ENCODE measurements at regions not wholly inside any gene's neighbourhood (a gene's known extent, or its start where the extent isn't known, plus 50 kb on each side); places are given as distances from the start of the nearest gene placed in this dataset.
"Not testable (repeated sequence)": the region's sequence is repeated elsewhere in the genome, so short reads cannot be mapped to it uniquely, and the experiment has no call there.

DNA sequence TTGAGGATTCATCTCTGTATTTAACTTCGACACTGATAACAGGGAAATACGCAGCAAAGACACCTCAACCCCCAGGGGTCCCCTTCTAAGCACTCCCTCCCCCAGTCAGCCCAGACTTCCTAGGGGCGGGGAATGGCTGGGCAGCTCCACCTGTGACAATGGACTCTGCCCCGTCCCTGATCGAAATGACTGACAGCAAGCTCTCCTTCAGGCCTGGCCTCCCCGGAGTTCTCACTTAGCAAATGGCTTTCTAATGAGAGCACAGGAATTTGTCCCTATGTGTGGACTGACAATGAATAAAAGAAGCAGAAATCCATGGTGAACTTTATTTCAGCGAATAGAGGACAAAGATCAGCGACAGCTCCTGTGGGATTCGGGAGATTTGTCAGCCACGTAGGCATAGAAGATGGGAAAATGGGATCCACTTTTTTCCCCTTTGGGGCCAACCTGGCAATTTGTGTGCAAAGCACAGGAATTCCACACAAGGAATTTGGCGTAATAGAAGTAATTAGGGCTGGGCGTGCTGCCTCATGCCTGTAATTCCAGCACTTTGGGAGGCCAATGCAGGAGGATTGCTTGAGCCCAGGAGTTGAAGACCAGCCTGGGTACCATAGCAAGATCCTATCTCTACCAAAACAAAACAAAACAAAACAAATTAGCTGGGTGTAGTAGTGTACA is 63.8 kb downstream of the TNFAIP2 start:
- Histone ChIP-seq H3K27ac (no peak overlapping the region), H3K36me3 (no peaks in the 10 kb centered on the region), H3K27me3 (replicated peaks) (no peaks in the 10 kb centered on the region), H3K4me1 (replicated peaks) (no peaks in the 10 kb centered on the region), H3K4me3 (no peak overlapping the region), H3K9me3 (replicated peaks) (no peaks in the 10 kb centered on the region)
- no peak for DNase-seq (ENCODE audit: low read depth in 1 of 2, low spot score in 2 of 2)

GRCh38 chr14:103187911-103188310 is 64.7 kb downstream of the TNFAIP2 start:
- no peak for DNase-seq (ENCODE audit: low read depth in 1 of 2, low spot score in 2 of 2)
- no peaks in the 10 kb centered on the region for H3K4me1 ChIP-seq (replicated peaks)
- H3K36me3 ChIP-seq = no peaks in the 10 kb centered on the region
- H3K27me3 ChIP-seq (replicated peaks) = no peaks in the 10 kb centered on the region
- no peaks in the 10 kb centered on the region for H3K9me3 ChIP-seq (replicated peaks)
- no peak overlapping the region for H3K4me3 ChIP-seq
- no peak overlapping the region for H3K27ac ChIP-seq

DNA sequence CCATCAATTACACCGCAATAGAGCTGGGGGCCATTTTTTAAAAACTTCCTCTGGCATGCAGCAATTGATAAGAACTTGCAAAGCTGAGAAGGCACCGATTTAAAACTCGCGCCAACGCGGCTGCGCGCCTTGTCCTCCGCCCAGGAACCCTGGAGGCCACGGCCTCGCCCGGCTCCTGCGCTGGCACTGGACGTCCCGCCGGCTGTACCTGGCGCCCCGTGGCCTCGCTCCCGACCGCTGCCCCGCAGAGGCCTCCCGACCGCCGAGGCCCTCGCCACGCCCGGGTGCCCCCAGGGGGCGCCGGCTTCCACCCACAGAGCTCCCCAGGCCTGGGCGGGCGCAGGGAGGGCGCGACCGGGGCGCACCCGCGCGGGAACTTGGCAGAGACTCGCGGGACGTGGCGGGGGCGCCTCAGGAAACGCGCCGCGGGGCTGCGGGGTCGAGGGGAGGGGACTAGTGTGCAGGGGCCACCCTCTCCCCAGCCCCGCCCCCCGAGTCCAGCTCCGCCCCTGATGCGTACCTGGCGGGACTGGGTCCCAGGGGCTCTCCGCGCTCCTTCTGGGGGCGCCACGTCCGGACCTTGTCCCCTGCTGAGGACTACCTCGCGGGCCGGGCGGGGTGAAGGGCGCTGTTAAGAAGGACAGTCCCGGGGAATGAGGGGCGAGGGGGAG is 65.7 kb downstream of the TNFAIP2 start:
- Histone ChIP-seq H3K4me3 (no peak overlapping the region), H3K9me3 (replicated peaks) (no peaks in the 10 kb centered on the region), H3K36me3 (no peaks in the 10 kb centered on the region), H3K4me1 (replicated peaks) (no peaks in the 10 kb centered on the region), H3K27me3 (replicated peaks) (no peaks in the 10 kb centered on the region), H3K27ac (no peak overlapping the region)
- DNase-seq (ENCODE audit: low read depth in 1 of 2, low spot score in 2 of 2) = no peak

DNA sequence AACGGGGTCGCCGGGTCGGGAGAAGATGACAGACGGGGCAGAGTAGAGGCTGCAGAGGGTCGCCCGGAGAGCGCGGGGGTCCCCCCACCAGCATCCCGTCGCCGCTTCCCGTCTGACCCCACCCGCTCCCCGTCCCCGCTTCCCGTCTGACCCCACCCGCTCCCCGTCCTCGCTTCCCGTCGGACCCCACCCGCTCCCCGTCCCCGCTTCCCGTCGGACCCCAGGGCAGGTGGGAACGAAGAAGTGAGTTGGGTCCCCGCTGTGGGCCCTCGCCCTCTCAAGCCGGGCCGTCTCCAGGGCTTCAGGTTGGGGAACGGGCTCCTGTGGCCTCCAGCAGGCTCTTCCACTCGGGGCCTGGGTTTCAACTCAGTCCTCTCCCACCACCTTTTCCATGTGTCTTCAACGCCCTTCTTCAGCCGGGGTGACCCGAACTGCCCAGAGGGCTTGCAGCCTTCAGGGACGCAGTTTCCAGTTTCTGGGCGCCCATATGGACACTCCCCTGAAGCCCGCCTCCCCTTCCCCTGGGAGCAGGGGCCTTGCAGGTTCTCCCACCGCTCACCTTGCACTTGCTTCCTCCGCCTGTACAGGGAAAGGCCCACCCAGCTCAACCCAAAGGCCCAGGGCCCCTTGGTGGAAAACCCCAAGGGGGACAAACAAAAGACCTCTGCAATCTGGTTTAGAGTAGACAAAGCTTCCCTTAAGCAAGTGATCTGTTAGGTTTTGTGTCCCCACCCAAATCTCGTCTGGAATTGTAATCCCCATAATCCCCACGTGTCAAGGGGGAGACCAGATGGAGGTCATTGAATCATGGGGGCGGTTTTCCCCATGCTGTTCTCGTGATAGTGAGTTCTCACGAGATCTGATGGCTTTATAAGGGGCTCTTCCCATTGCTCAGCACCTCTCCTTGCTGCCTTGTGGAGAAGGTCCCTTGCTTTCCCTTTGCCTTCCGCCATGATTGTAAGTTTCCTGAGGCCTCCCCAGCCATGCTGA is 66.5 kb downstream of the TNFAIP2 start:
- Histone ChIP-seq H3K4me1 (replicated peaks) (no peaks in the 10 kb centered on the region), H3K9me3 (replicated peaks) (no peaks in the 10 kb centered on the region), H3K27ac (no peak overlapping the region), H3K4me3 (no peak overlapping the region), H3K36me3 (no peaks in the 10 kb centered on the region), H3K27me3 (replicated peaks) (no peaks in the 10 kb centered on the region)
- no peak for DNase-seq (ENCODE audit: low read depth in 1 of 2, low spot score in 2 of 2)

- H3K4me1 ChIP-seq (replicated peaks) = no peaks in the 10 kb centered on the region
- H3K4me3 ChIP-seq = no peak overlapping the region
- no peak for DNase-seq (ENCODE audit: low read depth in 1 of 2, low spot score in 2 of 2)
- H3K27me3 ChIP-seq (replicated peaks) = no peaks in the 10 kb centered on the region
- no peak overlapping the region for H3K27ac ChIP-seq
- H3K9me3 ChIP-seq (replicated peaks) = no peaks in the 10 kb centered on the region
- no peaks in the 10 kb centered on the region for H3K36me3 ChIP-seq
Observed at GRCh38 chr14:103190741-103191140, 67.5 kb downstream of the TNFAIP2 start.

DNA sequence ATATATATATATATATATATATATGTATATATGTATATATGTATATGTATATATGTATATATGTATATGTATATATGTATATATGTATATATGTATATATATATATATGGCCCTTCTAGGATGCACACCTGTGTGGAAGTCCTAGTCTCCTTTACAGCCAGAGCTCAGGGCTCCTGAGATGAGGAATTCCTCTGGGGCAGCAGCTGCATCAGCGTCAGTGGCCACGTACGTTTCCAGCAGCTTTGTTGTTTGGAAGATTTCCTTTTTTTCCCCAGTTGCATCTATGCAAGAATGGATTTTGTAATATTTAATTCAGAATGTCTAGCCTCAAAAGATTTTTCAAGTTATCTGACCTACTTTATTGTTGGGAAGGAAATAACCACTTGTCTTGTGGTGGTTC is 68.6 kb downstream of the TNFAIP2 start:
- H3K27me3 ChIP-seq (replicated peaks) = no peaks in the 10 kb centered on the region
- no peak overlapping the region for H3K27ac ChIP-seq
- no peak overlapping the region for H3K4me3 ChIP-seq
- no peaks in the 10 kb centered on the region for H3K4me1 ChIP-seq (replicated peaks)
- H3K36me3 ChIP-seq = no peaks in the 10 kb centered on the region
- no peak for DNase-seq (ENCODE audit: low read depth in 1 of 2, low spot score in 2 of 2)
- H3K9me3 ChIP-seq (replicated peaks) = no peaks in the 10 kb centered on the region

DNA sequence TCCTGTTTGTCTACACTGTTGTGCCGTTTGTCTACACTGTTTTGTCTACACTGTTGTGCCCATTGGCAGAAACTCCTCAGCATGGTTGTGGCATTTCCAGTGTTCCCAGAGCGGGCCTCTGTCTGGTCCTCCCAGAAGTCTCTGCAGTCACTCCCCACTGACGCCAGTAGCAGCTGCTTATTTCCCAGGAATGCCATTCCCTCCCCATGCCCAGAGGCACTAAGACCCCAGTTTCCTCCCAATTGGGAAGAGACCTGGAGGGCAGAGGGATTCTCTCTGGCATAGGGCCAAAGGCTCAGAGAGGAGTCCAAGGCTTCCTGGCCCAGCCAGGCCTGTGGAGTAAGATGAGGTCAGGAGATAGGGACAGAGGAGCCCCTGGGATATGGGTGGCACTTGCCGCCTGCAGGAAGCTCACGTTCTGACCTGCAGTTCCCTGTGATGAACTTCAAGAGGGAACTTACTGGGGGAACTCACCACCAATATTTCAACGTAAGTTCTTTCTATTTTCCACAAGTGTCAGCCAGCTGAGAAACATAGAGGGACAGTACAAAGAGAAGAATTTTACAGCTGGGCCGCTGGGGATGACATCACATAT is 69.1 kb downstream of the TNFAIP2 start:
- H3K36me3 ChIP-seq = no peaks in the 10 kb centered on the region
- H3K9me3 ChIP-seq (replicated peaks) = no peaks in the 10 kb centered on the region
- DNase-seq (ENCODE audit: low read depth in 1 of 2, low spot score in 2 of 2) = no peak
- no peak overlapping the region for H3K4me3 ChIP-seq
- no peak overlapping the region for H3K27ac ChIP-seq
- H3K4me1 ChIP-seq (replicated peaks) = no peaks in the 10 kb centered on the region
- no peaks in the 10 kb centered on the region for H3K27me3 ChIP-seq (replicated peaks)

GRCh38 chr14:103192861-103193260 is 69.6 kb downstream of the TNFAIP2 start:
- H3K4me3 ChIP-seq; H3K27me3 ChIP-seq (replicated peaks); H3K4me1 ChIP-seq (replicated peaks); DNase-seq (ENCODE audit: low read depth in 1 of 2, low spot score in 2 of 2); H3K9me3 ChIP-seq (replicated peaks); H3K36me3 ChIP-seq; H3K27ac ChIP-seq: not testable (repeated sequence)

- not testable (repeated sequence) for H3K27me3 ChIP-seq (replicated peaks); H3K9me3 ChIP-seq (replicated peaks); H3K4me1 ChIP-seq (replicated peaks); H3K4me3 ChIP-seq; H3K27ac ChIP-seq; H3K36me3 ChIP-seq; DNase-seq (ENCODE audit: low read depth in 1 of 2, low spot score in 2 of 2)
Observed at GRCh38 chr14:103193491-103193890, 70.2 kb downstream of the TNFAIP2 start.

GRCh38 chr14:103194256-103195045 is 71.2 kb downstream of the TNFAIP2 start:
- Histone ChIP-seq H3K27me3 (replicated peaks) (no peaks in the 10 kb centered on the region), H3K27ac (no peak overlapping the region), H3K9me3 (replicated peaks) (no peaks in the 10 kb centered on the region), H3K4me3 (no peak overlapping the region), H3K4me1 (replicated peaks) (no peaks in the 10 kb centered on the region), H3K36me3 (no peaks in the 10 kb centered on the region)
- DNase-seq (ENCODE audit: low read depth in 1 of 2, low spot score in 2 of 2) = no peak

DNA sequence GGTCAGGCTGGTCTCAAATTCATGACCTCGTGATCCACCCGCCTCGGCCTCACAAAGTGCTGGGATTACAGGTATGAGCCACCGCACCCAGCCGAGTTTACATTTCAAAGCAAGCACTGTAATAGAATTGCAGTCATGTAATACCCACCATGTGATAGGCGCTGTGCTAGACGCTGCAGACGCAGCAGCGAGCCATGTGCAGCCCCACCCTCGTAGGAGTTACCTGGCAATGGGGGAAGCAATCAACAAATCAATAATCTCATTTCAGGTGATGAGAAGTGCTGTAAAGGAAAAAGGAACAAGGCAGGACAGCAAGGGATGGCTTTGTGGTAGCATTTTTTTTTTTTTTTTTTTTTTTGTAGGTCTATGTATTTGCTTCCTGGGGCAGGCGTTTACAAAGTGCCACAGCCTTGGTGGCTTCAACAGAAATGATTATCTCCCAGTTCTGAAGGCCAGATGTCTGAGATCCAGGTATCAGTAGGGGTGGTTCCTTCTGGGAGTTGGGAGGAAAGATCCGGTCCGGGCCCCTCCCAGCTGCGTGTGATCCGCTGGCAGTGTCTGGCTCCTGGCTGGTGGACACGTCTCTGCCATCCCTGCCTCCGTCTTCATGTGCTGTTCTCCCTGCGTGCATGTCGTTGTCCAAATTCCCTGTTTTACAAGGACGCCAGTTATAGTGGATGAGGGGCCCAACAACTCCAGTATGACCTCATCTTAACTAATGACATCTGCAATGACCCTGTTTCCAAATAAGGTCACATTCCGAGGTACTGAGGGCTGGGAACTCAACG is 72.8 kb downstream of the TNFAIP2 start:
- Histone ChIP-seq H3K9me3 (replicated peaks) (no peaks in the 10 kb centered on the region), H3K36me3 (no peaks in the 10 kb centered on the region), H3K27me3 (replicated peaks) (no peaks in the 10 kb centered on the region), H3K27ac (no peak overlapping the region), H3K4me1 (replicated peaks) (no peaks in the 10 kb centered on the region), H3K4me3 (no peak overlapping the region)
- no peak for DNase-seq (ENCODE audit: low read depth in 1 of 2, low spot score in 2 of 2)

DNA sequence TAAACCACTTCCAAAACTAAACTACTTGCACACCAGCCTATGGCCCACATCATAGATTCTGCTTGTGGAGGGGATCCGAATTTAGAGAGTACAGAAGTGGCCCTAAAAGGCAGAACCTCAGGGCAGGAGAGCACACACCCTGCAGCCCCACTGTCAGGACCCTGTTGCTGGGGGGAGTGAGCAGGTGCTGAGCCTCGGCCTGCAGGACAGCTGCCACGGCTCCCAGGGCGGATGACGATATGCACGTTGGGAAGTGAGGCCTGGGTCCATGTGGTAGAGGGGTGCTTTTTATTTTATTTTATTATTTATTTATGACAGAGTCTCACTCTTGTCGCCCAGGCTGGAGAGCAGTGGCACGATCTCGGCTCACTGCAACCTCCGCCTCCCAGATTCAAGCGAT is 73.5 kb downstream of the TNFAIP2 start:
- DNase-seq (ENCODE audit: low read depth in 1 of 2, low spot score in 2 of 2) = no peak
- Histone ChIP-seq H3K4me3 (no peak overlapping the region), H3K4me1 (replicated peaks) (no peaks in the 10 kb centered on the region), H3K36me3 (no peaks in the 10 kb centered on the region), H3K9me3 (replicated peaks) (no peaks in the 10 kb centered on the region), H3K27me3 (replicated peaks) (no peaks in the 10 kb centered on the region), H3K27ac (no peak overlapping the region)
